Activated effector memory CD4-positive, alpha-beta T cell treated with anti-CD3 and anti-CD28 coated beads, Interleukin-2, amount 50 U/mL, for 16 hours (primary cell): ENCODE measurements at regions not wholly inside any gene's neighbourhood (a gene's known extent, or its start where the extent isn't known, plus 50 kb on each side); places are given as distances from the start of the nearest gene placed in this dataset.
A peak's percentile ranks its signal among the peaks of the same experiment; 100 is the strongest.

ENCODE experiments used
- DNase-seq: peaks from one replicate; pipeline ENCODE4 v3.0.0-alpha.2; 2020

DNA sequence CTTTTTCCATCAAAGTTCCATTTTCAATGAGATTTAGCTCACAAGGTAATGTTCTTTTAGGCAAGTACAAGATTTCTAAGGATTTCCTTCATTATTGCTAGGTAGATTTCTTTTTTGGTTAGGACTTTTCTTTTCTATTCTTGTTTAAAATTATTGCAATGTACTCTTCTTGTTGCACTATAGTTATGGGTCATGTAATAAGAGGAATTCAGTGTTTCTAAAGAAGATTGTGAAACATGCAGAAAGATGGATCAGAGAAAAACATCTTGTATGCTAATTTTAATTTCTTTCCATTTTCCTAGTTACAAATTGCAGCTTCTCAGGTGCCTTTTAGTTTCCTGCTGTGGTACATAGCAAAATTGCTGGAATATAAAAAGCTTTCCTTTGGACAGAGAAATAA lies 56.1 kb downstream of the BTG1 start:
- no peak for DNase-seq

- no peak for DNase-seq
Observed at GRCh38 chr12:92088805-92089204, 56.8 kb downstream of the BTG1 start.

DNA sequence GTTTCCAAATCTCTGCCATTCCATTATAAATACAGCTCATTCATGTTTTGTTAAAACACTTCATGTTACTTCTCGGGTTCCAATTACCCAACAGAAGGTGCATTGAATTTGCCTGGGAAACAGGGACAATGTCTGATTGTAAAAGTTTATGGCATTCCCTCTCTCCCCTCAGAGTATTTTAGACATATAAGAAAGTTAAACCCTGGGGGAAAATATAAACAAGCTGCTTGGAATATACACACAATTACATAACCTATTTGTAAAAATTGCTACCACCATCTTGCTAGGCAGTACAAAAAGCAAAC lies 60.0 kb downstream of the BTG1 start:
- DNase-seq = no peak

GRCh38 chr12:92085040-92085735 lies 60.5 kb downstream of the BTG1 start:
- no peak for DNase-seq

DNA sequence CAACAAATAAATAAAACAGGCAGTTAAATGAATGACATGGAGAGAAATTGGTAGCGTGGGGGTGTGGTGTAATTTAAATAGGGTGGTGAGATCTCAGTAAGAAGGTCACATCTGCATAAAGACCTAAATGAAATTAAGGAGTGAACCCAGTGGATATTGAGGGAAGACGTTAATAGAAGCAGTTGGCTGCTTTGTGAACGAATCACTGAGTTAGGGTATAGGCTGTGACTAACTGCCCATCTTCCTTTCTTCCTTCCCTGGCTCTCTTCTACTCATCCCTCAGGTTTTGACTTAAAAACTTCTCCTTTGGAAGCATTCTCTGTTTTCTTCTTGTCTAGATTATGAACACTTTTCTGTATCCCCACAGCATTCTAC lies 64.7 kb downstream of the BTG1 start:
- no peak for DNase-seq

GRCh38 chr12:92079054-92079385 lies 66.6 kb downstream of the BTG1 start:
- DNase-seq = no peak

DNA sequence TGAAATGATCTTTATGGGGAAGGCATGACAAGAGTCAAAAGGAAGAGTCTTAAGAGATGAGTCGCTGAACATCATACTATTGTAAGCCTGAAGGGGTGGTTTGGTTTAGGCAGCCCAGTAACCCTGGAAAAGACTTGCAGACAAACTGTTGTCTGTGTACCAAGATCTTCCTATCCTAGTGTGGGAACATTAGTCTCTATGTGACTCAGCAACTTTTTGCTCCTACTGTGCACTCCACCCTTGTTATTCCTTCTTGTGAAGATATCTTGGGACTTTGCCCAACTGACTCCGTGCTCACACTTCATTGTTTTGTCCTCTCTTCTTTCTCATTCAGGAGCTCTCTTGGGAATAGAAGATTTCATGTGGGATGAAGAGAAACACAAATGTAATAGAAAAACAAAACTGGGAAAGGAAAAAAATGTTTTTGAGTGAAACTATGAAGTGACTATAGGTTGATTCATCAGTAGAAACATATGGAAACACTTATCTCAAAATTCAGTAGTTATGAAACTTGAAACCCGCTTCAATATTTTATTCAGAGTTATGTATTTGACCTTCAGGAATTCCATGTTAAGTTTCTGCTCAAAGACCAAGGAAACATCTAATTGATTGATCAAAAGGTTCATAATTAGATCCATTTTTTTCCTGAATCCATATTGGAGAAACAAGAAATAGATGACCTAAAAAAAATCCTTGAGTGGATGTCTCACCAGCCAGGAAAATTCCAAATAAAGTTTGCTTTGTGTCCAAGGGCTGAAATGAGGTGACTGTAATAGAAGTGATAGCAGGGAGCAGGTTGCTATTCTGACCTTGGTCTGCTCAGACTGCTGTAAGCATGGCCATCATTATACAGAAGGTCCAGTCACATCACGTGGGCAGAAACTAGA lies 67.2 kb downstream of the BTG1 start:
- no peak for DNase-seq

- no peak for DNase-seq
Observed at GRCh38 chr12:92077530-92077929, 68.1 kb downstream of the BTG1 start.

DNA sequence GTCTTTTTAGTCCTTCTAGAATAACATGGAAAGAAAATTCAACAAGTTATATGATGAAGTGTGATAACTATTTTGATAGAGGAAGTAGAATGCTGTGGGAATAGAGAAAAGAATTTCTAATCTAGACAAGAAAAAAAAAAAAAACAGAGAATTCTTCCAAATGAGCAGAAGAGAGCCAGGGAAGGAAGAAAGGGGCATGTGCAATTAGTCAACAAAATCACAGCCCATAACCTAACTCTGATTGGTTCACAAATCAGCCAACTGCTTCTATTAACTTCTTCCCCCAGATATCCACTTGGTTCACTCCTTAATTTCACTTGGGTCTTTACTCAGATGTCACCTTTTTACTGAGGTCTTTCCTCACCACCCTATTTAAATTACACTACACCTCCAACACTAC lies 69.5 kb downstream of the BTG1 start:
- DNase-seq = no peak

- DNase-seq = no peak
Observed at GRCh38 chr12:92075425-92075914, 70.2 kb downstream of the BTG1 start.

DNA sequence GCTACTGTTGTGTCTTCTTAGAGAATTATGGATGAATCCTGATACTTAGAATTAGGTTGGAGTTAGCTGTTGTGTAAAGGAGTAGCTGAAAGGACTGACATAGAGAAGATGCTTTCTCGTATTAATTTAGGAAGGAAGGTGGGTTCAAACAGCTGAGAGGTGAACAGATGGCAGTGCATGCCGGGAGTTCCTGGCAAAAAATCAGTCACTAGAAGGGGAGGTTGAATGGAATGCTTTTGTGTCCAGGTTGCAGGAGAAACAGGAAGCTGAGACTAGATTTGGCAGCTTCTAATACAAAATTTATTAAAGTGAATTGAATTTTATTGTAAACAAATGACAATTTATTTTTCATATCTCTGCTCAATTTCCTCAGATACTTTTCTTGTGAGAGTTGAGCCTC lies 70.8 kb downstream of the BTG1 start:
- DNase-seq = no peak

DNA sequence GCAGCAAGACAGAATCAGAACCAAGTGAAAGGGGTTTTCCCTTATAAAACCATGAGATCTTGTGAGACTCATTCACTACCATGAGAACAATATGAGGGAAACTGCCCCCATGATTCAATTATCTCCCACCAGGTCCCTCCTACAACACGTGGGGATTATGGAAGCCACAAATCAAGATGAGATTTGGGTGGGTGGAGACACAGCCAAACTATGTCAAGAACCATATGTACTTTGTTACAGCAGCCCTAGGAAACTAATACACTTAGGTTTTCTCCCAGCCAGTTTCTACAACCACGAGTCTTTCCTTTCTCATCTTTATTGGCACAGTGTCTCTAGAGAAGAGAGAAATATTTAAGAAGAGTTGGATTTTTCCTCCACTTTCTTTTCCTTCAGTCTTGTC lies 72.6 kb downstream of the BTG1 start:
- no peak for DNase-seq

DNA sequence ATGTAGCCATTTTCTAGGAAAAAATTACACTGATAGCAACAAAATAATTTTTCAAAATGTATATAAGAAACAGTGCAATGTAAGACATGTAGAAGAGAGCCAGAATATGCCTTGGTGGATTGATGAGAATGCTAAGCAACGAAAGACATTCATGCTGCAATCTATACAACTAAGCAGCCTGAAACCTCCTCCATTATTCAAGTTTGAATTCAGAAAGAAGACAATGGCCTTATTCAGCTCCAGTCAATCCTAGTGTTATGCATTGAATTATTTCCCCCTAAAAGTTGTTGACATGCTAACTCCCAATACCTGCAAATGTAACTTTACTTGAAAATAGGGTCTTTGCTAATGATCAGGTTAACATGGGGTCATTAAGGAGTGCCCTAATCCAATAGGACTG lies 73.5 kb downstream of the BTG1 start:
- DNase-seq = no peak

- no peak for DNase-seq
Observed at GRCh38 chr12:92070864-92071445, 74.7 kb downstream of the BTG1 start.

GRCh38 chr12:92070054-92070863 lies 75.4 kb downstream of the BTG1 start:
- no peak for DNase-seq

GRCh38 chr12:92068459-92068858 lies 77.2 kb downstream of the BTG1 start:
- DNase-seq = no peak

- no peak for DNase-seq
Observed at GRCh38 chr12:92065639-92066038, 80.0 kb downstream of the BTG1 start.

DNA sequence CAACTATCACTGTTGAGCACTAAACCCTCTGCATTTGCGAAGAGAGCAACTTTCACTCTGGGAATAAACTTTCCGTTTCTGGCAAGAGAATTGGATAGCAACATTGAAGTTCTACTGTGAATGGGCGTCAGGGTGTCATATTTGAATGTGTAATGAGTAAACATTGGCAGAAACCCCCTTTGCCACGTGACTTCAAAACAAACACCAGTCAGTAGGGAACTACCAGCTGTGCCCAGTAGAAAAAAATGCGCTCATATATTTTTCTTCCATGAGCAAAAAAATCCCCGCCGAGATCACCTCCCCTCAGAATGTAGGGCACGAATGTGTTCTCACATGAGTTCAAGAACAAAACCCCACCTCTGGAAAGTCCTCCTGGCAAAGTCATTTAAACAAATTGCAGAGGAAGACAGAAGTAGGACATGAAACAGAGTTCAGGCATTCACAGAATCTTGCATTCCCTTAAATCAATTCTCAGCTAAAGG lies 80.6 kb downstream of the BTG1 start:
- peak; percentile 75 for DNase-seq

GRCh38 chr12:92064422-92064821 lies 81.2 kb downstream of the BTG1 start:
- no peak for DNase-seq

GRCh38 chr12:92063641-92064040 lies 82.0 kb downstream of the BTG1 start:
- no peak for DNase-seq

GRCh38 chr12:92062539-92063493 lies 82.8 kb downstream of the BTG1 start:
- no peak for DNase-seq

- no peak for DNase-seq
Observed at GRCh38 chr12:92061061-92061460, 84.6 kb downstream of the BTG1 start.
